Anterior cingulate cortex (tissue), 58 donors: ENCODE measurements at regions not wholly inside any gene's neighbourhood (a gene's known extent, or its start where the extent isn't known, plus 50 kb on each side); places are given as distances from the start of the nearest gene placed in this dataset.

Experiments
- DNase-seq, 58 donors: peaks; one replicate each; lab custom pipeline; 2025; lab: John Stamatoyannopoulos, UW

- DNase-seq, result no peak
Observed at GRCh38 chrY:12981074-12981473, 76.4 kb downstream of the DDX3Y start.

- DNase-seq, result no peak
Observed at GRCh38 chrY:12982249-12982829, 77.7 kb downstream of the DDX3Y start.

- no peak for DNase-seq
Observed at GRCh38 chrY:12984637-12985344, 80.1 kb downstream of the DDX3Y start.

GRCh38 chrY:13017493-13017892 is 112.8 kb downstream of the DDX3Y start:
- peak in 3 of 58 donors; percentile 0 for DNase-seq

- no peak for DNase-seq
Observed at GRCh38 chrY:13019486-13019885, 114.8 kb downstream of the DDX3Y start.

- no peak for DNase-seq
Observed at GRCh38 chrY:13020839-13021238, 116.2 kb downstream of the DDX3Y start.

GRCh38 chrY:13023607-13024006 is 118.9 kb downstream of the DDX3Y start:
- DNase-seq, result no peak

- DNase-seq, result no peak
Observed at GRCh38 chrY:13024447-13024846, 119.8 kb downstream of the DDX3Y start.

GRCh38 chrY:13026906-13027305 is 122.2 kb downstream of the DDX3Y start:
- no peak for DNase-seq

GRCh38 chrY:13040232-13040631 is 135.6 kb downstream of the DDX3Y start:
- no peak for DNase-seq

- DNase-seq, result no peak
Observed at GRCh38 chrY:13053501-13053900, 148.8 kb downstream of the DDX3Y start.

- no peak for DNase-seq
Observed at GRCh38 chrY:13066372-13066771, 161.7 kb downstream of the DDX3Y start.

- no peak for DNase-seq
Observed at GRCh38 chrY:13068696-13069095, 164.0 kb downstream of the DDX3Y start.

- no peak for DNase-seq
Observed at GRCh38 chrY:13069111-13069510, 164.4 kb downstream of the DDX3Y start.

- no peak for DNase-seq
Observed at GRCh38 chrY:13082748-13083147, 178.1 kb downstream of the DDX3Y start.

GRCh38 chrY:13091575-13091974 is 186.9 kb downstream of the DDX3Y start:
- no peak for DNase-seq

GRCh38 chrY:13092986-13093385 is 188.3 kb downstream of the DDX3Y start:
- no peak for DNase-seq

GRCh38 chrY:13093461-13093860 is 188.8 kb downstream of the DDX3Y start:
- DNase-seq, result no peak

- DNase-seq, result no peak
Observed at GRCh38 chrY:13094411-13094810, 189.7 kb downstream of the DDX3Y start.

- DNase-seq, result no peak
Observed at GRCh38 chrY:13094904-13095600, 190.4 kb downstream of the DDX3Y start.

GRCh38 chrY:13126881-13127456 is 222.3 kb downstream of the DDX3Y start:
- DNase-seq, result no peak

GRCh38 chrY:13127476-13127875 is 222.8 kb downstream of the DDX3Y start:
- no peak for DNase-seq
